ENCODE measurements at regions not wholly inside any gene's neighbourhood (a gene's known extent, or its start where the extent isn't known, plus 50 kb on each side); places are given as distances from the start of the nearest gene placed in this dataset.

- H3K9me3 ChIP-seq (ENCODE audit: severe bottlenecking), result no peaks in the 10 kb centered on the region
- no peak overlapping the region for H3K27ac ChIP-seq
- H3K27me3 ChIP-seq (ENCODE audit: insufficient read depth, low read depth, severe bottlenecking), result no peaks in the 10 kb centered on the region
- TF ChIP-seq CTCF (IDR thresholded peaks at IDR 0.05; ENCODE audit: low read depth, low read length), result no peak
- no peak overlapping the region for H3K4me3 ChIP-seq (ENCODE audit: low read depth, low read length)
- H3K36me3 ChIP-seq, result no peaks in the 10 kb centered on the region
- no peak for DNase-seq
Observed at GRCh38 chr16:52099382-52099781, 447.6 kb downstream of the TOX3 start.

- Histone ChIP-seq H3K9me3 (ENCODE audit: severe bottlenecking) (no peaks in the 10 kb centered on the region), H3K36me3 (no peaks in the 10 kb centered on the region), H3K27me3 (ENCODE audit: insufficient read depth, low read depth, severe bottlenecking) (no peaks in the 10 kb centered on the region), H3K27ac (no peak overlapping the region), H3K4me3 (ENCODE audit: low read depth, low read length) (no peak overlapping the region)
- TF ChIP-seq CTCF (IDR thresholded peaks at IDR 0.05; ENCODE audit: low read depth, low read length), result no peak
- no peak for DNase-seq
Observed at GRCh38 chr16:52095471-52095870, 451.5 kb downstream of the TOX3 start.

- no peaks in the 10 kb centered on the region for H3K27me3 ChIP-seq (ENCODE audit: insufficient read depth, low read depth, severe bottlenecking)
- H3K9me3 ChIP-seq (ENCODE audit: severe bottlenecking), result no peaks in the 10 kb centered on the region
- H3K36me3 ChIP-seq, result no peaks in the 10 kb centered on the region
- no peak for TF ChIP-seq CTCF (IDR thresholded peaks at IDR 0.05; ENCODE audit: low read depth, low read length)
- H3K4me3 ChIP-seq (ENCODE audit: low read depth, low read length), result no peak overlapping the region
- no peak for DNase-seq
- no peak overlapping the region for H3K27ac ChIP-seq
Observed at GRCh38 chr16:52092126-52092525, 454.8 kb downstream of the TOX3 start.

GRCh38 chr16:52090080-52090479 is 456.9 kb downstream of the TOX3 start:
- Histone ChIP-seq H3K36me3 (no peaks in the 10 kb centered on the region), H3K4me3 (ENCODE audit: low read depth, low read length) (no peak overlapping the region), H3K27me3 (ENCODE audit: insufficient read depth, low read depth, severe bottlenecking) (no peaks in the 10 kb centered on the region), H3K9me3 (ENCODE audit: severe bottlenecking) (no peaks in the 10 kb centered on the region), H3K27ac (no peak overlapping the region)
- no peak for DNase-seq
- TF ChIP-seq CTCF (IDR thresholded peaks at IDR 0.05; ENCODE audit: low read depth, low read length), result no peak

- Histone ChIP-seq H3K27ac (no peak overlapping the region), H3K36me3 (no peaks in the 10 kb centered on the region), H3K9me3 (ENCODE audit: severe bottlenecking) (no peaks in the 10 kb centered on the region), H3K4me3 (ENCODE audit: low read depth, low read length) (no peak overlapping the region), H3K27me3 (ENCODE audit: insufficient read depth, low read depth, severe bottlenecking) (no peaks in the 10 kb centered on the region)
- DNase-seq, result no peak
- no peak for TF ChIP-seq CTCF (IDR thresholded peaks at IDR 0.05; ENCODE audit: low read depth, low read length)
Observed at GRCh38 chr16:52089476-52089875, 457.5 kb downstream of the TOX3 start.

GRCh38 chr16:52086901-52087300 is 460.0 kb downstream of the TOX3 start:
- H3K27ac ChIP-seq, result no peak overlapping the region
- no peaks in the 10 kb centered on the region for H3K27me3 ChIP-seq (ENCODE audit: insufficient read depth, low read depth, severe bottlenecking)
- no peak overlapping the region for H3K4me3 ChIP-seq (ENCODE audit: low read depth, low read length)
- no peak for TF ChIP-seq CTCF (IDR thresholded peaks at IDR 0.05; ENCODE audit: low read depth, low read length)
- H3K36me3 ChIP-seq, result no peaks in the 10 kb centered on the region
- DNase-seq, result no peak
- no peaks in the 10 kb centered on the region for H3K9me3 ChIP-seq (ENCODE audit: severe bottlenecking)
